GM13976 (cell line): ENCODE measurements at regions not wholly inside any gene's neighbourhood (a gene's known extent, or its start where the extent isn't known, plus 50 kb on each side); places are given as distances from the start of the nearest gene placed in this dataset.

Experiments
- DNase-seq: peaks from one replicate; pipeline ENCODE4 v3.0.0; 2012; ENCODE audit warnings: low spot score
- CTCF ChIP-seq: IDR thresholded peaks from 2 replicates; pipeline ENCODE4 v1.5.1; 2012; ENCODE audit warnings: borderline replicate concordance, mild to moderate bottlenecking; ENCODE audit not compliant: insufficient read depth; ENCODE audit errors: extremely low read depth, missing control alignments, control extremely low read depth
- in situ Hi-C: fragments of 300-500 bp; cut with MboI; formaldehyde crosslinking; loops from one replicate; pipeline ENCODE4 v1.12.0; 2022; ENCODE audit warnings: low sequenced_read_pairs, mixed read lengths, inconsistent platforms; ENCODE audit not compliant: unreplicated experiment

- in situ Hi-C loops: no loop called here
- DNase-seq: no peak
- TF ChIP-seq CTCF: no peak
Observed at GRCh38 chr9:26426551-26427131, 466.0 kb downstream of the CAAP1 start.

GRCh38 chr9:26418480-26418879 is 474.1 kb downstream of the CAAP1 start:
- no peak for TF ChIP-seq CTCF

DNA sequence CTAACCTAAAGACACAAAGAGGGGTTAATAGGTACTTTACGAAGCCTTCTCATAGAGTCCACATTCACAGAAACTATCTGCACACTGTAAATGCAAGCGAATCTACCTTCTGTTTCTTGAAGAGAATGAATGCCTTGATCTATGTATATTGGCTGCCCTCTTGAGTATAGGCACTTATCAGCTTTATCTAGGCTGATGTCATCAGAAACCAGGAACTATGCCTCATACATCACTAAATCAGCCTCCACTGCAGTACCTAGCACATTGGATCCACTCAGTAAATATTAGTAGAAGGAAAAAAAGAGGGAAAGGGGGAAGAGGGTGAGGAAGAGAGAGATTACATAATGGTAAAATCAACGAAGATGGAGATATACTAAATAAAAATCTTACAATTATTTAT is 477.1 kb downstream of the CAAP1 start:
- no peak for DNase-seq
- no peak for TF ChIP-seq CTCF
- in situ Hi-C loops: no loop called here

More at GRCh38 chr9:26418480-26418879, 474.1 kb downstream of the CAAP1 start:
- DNase-seq: no peak
- in situ Hi-C loops: no loop called here

- no peak for DNase-seq
- in situ Hi-C loops: no loop called here
- TF ChIP-seq CTCF: no peak
Observed at GRCh38 chr9:26413611-26414010, 479.0 kb downstream of the CAAP1 start.

GRCh38 chr9:26412446-26412845 is 480.2 kb downstream of the CAAP1 start:
- in situ Hi-C loops: no loop called here
- no peak for TF ChIP-seq CTCF
- no peak for DNase-seq

GRCh38 chr9:26406676-26407075 is 485.9 kb downstream of the CAAP1 start:
- TF ChIP-seq CTCF: no peak
- DNase-seq: no peak
- in situ Hi-C loops: no loop called here

- no peak for DNase-seq
- in situ Hi-C loops: no loop called here
- TF ChIP-seq CTCF: no peak
Observed at GRCh38 chr9:26399556-26399955, 493.0 kb downstream of the CAAP1 start.
